ENCODE measurements at regions not wholly inside any gene's neighbourhood (a gene's known extent, or its start where the extent isn't known, plus 50 kb on each side); places are given as distances from the start of the nearest gene placed in this dataset.

GRCh38 chr3:164748626-164749025 lies 329.7 kb downstream of the SI start:
- H2AFZ ChIP-seq (ENCODE audit: low read length): no peak overlapping the region
- H3K27me3 ChIP-seq (ENCODE audit: control insufficient read depth, insufficient read depth, low read length): no peaks in the 10 kb centered on the region
- no peak overlapping the region for H3K4me3 ChIP-seq (replicated peaks in 1 of 4; ENCODE audit: control extremely low read depth in 1 of 4, insufficient read depth in 1 of 4, low read depth in 3 of 4, low read length in 4 of 4)
- no peak overlapping the region for H3K27ac ChIP-seq (ENCODE audit: insufficient read depth, low read length)
- TF ChIP-seq CTCF (conservative IDR thresholded peaks at IDR 0.05 in 1 of 2, IDR thresholded peaks at IDR 0.05 in 1 of 2; ENCODE audit: low read depth in 1 of 2, low read length in 2 of 2) (no peak), EZH2 (IDR thresholded peaks at IDR 0.05; ENCODE audit: low read length, missing control alignments) (no peak)
- no peak for DNase-seq (ENCODE audit: low read depth in 2 of 2)
- H3K9ac ChIP-seq (ENCODE audit: insufficient read depth, low read length): no peak overlapping the region
- no peaks in the 10 kb centered on the region for H3K36me3 ChIP-seq (ENCODE audit: control insufficient read depth, insufficient read depth, low read length)
- H3K79me2 ChIP-seq (ENCODE audit: control insufficient read depth, insufficient read depth, low read length): no peaks in the 10 kb centered on the region
- H4K20me1 ChIP-seq (ENCODE audit: control insufficient read depth, extremely low read depth, insufficient read depth, low read length): no peaks in the 10 kb centered on the region
- no peak overlapping the region for H3K4me2 ChIP-seq (ENCODE audit: extremely low read depth, insufficient read depth, low read length)
- no peaks in the 10 kb centered on the region for H3K4me1 ChIP-seq (ENCODE audit: control insufficient read depth, extremely low read depth, insufficient read depth, low read length)
- H3K9me3 ChIP-seq (ENCODE audit: control insufficient read depth, insufficient read depth, low read depth, low read length): no peaks in the 10 kb centered on the region

GRCh38 chr3:164741869-164742268 lies 336.4 kb downstream of the SI start:
- no peak overlapping the region for H2AFZ ChIP-seq (ENCODE audit: low read length)
- H3K27me3 ChIP-seq (ENCODE audit: control insufficient read depth, insufficient read depth, low read length): no peaks in the 10 kb centered on the region
- H4K20me1 ChIP-seq (ENCODE audit: control insufficient read depth, extremely low read depth, insufficient read depth, low read length): no peaks in the 10 kb centered on the region
- no peaks in the 10 kb centered on the region for H3K79me2 ChIP-seq (ENCODE audit: control insufficient read depth, insufficient read depth, low read length)
- H3K4me3 ChIP-seq (replicated peaks in 1 of 4; ENCODE audit: control extremely low read depth in 1 of 4, insufficient read depth in 1 of 4, low read depth in 3 of 4, low read length in 4 of 4): no peak overlapping the region
- no peak overlapping the region for H3K27ac ChIP-seq (ENCODE audit: insufficient read depth, low read length)
- H3K4me2 ChIP-seq (ENCODE audit: extremely low read depth, insufficient read depth, low read length): no peak overlapping the region
- H3K4me1 ChIP-seq (ENCODE audit: control insufficient read depth, extremely low read depth, insufficient read depth, low read length): no peaks in the 10 kb centered on the region
- no peaks in the 10 kb centered on the region for H3K36me3 ChIP-seq (ENCODE audit: control insufficient read depth, insufficient read depth, low read length)
- TF ChIP-seq CTCF (conservative IDR thresholded peaks at IDR 0.05 in 1 of 2, IDR thresholded peaks at IDR 0.05 in 1 of 2; ENCODE audit: low read depth in 1 of 2, low read length in 2 of 2) (no peak), EZH2 (IDR thresholded peaks at IDR 0.05; ENCODE audit: low read length, missing control alignments) (no peak)
- H3K9me3 ChIP-seq (ENCODE audit: control insufficient read depth, insufficient read depth, low read depth, low read length): no peaks in the 10 kb centered on the region
- H3K9ac ChIP-seq (ENCODE audit: insufficient read depth, low read length): no peak overlapping the region
- no peak for DNase-seq (ENCODE audit: low read depth in 2 of 2)

GRCh38 chr3:164737174-164737573 lies 341.1 kb downstream of the SI start:
- Histone ChIP-seq H3K4me2 (ENCODE audit: extremely low read depth, insufficient read depth, low read length) (no peak overlapping the region), H3K4me1 (ENCODE audit: control insufficient read depth, extremely low read depth, insufficient read depth, low read length) (no peaks in the 10 kb centered on the region), H3K4me3 (replicated peaks in 1 of 4; ENCODE audit: control extremely low read depth in 1 of 4, insufficient read depth in 1 of 4, low read depth in 3 of 4, low read length in 4 of 4) (no peak overlapping the region), H2AFZ (ENCODE audit: low read length) (no peak overlapping the region), H3K9ac (ENCODE audit: insufficient read depth, low read length) (no peak overlapping the region), H4K20me1 (ENCODE audit: control insufficient read depth, extremely low read depth, insufficient read depth, low read length) (no peaks in the 10 kb centered on the region), H3K27ac (ENCODE audit: insufficient read depth, low read length) (no peak overlapping the region), H3K9me3 (ENCODE audit: control insufficient read depth, insufficient read depth, low read depth, low read length) (no peaks in the 10 kb centered on the region), H3K36me3 (ENCODE audit: control insufficient read depth, insufficient read depth, low read length) (no peaks in the 10 kb centered on the region), H3K27me3 (ENCODE audit: control insufficient read depth, insufficient read depth, low read length) (no peaks in the 10 kb centered on the region), H3K79me2 (ENCODE audit: control insufficient read depth, insufficient read depth, low read length) (no peaks in the 10 kb centered on the region)
- DNase-seq (ENCODE audit: low read depth in 2 of 2): no peak
- no peak for TF ChIP-seq EZH2 (IDR thresholded peaks at IDR 0.05; ENCODE audit: low read length, missing control alignments)
